Lung microvascular endothelial cell (primary cell): ENCODE measurements at regions not wholly inside any gene's neighbourhood (a gene's known extent, or its start where the extent isn't known, plus 50 kb on each side); places are given as distances from the start of the nearest gene placed in this dataset.
"Not testable (repeated sequence)": the region's sequence is repeated elsewhere in the genome, so short reads cannot be mapped to it uniquely, and the experiment has no call there.

Experiments
- DNase-seq, 2 donors: peaks; one replicate each; pipeline versions ENCODE4 v3.0.0 to v3.0.0-alpha.2; 2010; ENCODE audit warnings: low read depth in 2 of 2

GRCh38 chr9:13823026-13823425, 490.9 kb downstream of the NFIB start:
- no peak for DNase-seq

GRCh38 chr9:13817754-13818278, 496.1 kb downstream of the NFIB start:
- no peak for DNase-seq

GRCh38 chr9:13816837-13817236, 497.1 kb downstream of the NFIB start:
- DNase-seq = no peak

- DNase-seq = no peak
Observed at GRCh38 chr9:13814647-13815400, 499.1 kb downstream of the NFIB start.

GRCh38 chr9:13811876-13812275, 502.1 kb downstream of the NFIB start:
- DNase-seq = no peak

- DNase-seq = no peak
Observed at GRCh38 chr9:13810510-13810909, 503.4 kb downstream of the NFIB start.

DNA sequence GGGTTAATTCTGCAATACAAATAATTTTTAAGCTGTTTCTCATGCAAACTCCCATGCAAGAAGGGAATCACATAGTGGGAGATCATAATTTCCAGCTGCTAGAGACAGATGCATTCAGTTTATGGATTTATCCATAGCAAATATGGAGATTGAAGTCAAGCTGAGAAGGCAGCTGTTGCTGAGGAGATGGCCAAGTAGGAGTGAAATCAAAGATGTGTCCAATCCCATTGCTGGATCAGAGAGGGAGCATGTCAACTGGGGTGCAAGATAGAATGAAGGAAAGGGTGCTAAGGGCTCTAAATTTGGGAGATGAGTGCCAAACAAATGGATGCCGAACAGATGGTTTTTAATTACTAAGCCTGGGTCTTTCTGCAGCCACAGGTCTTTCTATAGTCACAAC, 504.5 kb downstream of the NFIB start:
- no peak for DNase-seq

DNA sequence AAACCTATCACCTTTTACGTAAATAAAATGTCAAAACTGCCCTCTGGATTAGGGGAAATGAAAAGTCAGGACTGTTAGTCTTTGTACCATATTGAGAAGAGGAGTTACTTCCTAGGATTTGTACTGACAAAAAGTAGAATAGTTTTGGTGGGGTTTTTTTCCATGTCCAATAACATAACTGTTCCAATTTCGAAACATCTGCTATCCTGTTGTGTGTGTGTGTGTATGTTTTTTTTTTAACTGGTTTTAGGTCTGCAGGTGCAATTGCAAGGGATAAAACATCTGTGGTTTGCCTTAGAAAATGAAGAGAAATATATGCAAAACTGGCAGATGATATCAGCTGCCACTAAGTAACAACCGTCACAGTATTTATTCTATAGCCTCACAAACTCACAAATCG, 506.8 kb downstream of the NFIB start:
- DNase-seq = no peak

DNA sequence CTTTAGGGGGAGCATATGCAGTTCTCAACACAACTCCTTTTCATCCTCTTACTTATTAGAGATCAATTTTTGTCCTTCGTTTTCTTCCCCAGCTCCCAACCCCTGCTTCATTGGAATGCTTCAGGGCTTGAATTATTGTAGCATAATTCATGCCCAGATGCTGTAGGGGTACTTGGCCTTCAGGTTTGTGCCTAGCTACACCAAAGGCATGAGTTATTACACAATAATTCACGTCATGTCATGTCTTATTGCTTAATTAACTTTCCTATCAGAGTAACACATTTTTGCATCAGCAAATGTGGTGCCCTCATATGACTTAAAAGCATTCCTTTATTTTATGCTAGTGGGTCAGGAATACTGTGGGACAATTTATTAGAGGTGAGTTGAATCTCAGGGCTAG, 507.2 kb downstream of the NFIB start:
- no peak for DNase-seq

GRCh38 chr9:13805546-13805945, 508.4 kb downstream of the NFIB start:
- DNase-seq = no peak

GRCh38 chr9:13804532-13804931, 509.4 kb downstream of the NFIB start:
- DNase-seq = no peak

DNA sequence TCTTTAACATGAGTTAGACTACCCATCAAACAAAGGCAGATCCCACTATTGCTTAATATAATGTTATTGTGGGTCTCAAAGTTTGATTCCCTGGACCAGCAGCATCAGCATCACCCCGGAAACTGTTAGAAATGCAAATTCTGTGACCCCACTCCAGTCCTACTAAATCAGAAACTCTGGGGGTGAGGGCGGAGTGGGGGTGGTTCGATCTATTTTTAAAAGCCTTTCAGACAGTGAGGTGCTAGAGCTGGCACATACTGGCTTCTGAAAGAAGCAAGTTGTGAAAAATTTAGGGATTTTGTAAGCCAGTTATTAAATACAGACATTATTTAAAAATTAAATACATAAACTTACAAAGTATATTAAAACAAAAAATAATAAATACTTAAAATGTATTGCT, 513.2 kb downstream of the NFIB start:
- DNase-seq = no peak

- not testable (repeated sequence) for DNase-seq
Observed at GRCh38 chr9:13797701-13798100, 516.2 kb downstream of the NFIB start.

DNA sequence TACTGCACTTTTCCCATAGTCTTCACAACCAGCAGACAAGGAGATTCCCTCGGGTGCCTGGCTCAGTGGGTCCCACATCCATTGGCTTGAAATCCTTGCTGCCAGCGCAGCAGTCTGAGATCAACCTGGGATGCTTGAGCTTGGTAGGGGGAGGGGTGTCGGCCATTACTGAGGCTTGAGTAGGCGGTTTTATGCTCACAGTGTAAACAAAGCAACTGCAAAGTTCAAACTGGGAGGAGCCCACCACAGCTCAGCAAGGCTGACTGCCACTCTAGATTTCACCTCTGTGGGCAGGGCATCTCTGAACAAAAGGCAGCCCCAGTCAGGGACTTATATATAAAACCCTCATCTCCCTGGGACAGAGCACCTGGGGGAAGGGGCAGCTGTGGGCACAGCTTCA, 512.3 kb upstream of the MPDZ start:
- no peak for DNase-seq

DNA sequence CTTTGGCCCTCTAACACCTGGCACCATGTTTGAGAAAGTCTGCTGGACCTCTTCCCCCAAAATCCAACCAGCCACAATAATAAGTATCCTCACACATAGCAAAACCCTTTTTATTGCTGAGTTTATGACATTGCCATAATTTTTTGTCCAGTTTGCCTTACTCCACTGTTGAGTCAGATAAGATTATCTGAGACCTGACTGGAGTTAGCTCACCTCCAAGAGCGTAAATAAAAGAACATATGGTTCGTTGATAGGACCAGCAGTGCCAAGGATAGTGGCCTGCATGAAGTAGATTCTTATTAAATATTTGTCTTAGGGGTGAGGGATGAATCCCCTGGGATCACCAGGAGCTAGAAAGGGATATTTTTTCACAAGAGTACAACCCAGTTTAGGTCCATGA, 510.6 kb upstream of the MPDZ start:
- no peak for DNase-seq

GRCh38 chr9:13787234-13787833, 507.8 kb upstream of the MPDZ start:
- peak; percentile 38 to 89 for DNase-seq

DNA sequence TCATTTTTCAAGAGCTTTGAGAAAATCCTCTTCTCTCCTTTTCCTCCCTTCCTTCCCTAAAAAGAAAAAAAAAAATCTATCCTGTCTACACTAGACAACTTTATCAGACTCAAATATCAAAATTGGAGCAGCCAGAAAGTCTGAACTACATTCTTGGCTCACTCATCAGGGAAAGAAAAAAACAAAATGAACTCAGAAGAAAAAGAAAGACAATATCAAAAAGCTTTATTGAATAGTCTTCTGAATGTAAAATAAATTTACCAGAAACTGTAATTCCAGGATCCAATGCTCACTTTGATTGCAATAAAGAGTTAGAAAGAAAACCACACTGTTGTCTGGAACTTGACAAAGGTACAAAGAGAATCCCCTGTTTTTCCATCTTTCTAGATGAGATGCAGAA, 507.2 kb upstream of the MPDZ start:
- no peak for DNase-seq

DNA sequence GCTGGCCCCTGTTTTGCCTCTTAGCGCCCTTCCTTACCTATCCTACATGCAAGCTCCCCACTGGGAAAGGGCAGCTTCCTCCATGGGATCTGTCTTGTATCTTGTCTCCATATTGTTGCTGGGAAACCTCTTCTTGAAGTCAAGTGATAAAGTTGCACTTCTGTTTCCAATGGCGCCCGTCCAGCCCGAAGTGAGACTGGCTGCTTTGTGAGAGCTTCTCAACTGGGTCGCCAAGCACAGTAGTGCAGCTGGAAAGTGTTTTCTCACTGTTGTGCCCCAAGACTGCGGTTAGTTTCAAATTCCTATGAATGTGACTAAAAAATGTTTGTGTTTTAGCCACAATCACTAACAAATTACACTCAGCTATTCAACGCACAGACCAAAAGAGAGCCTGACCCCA, 506.6 kb upstream of the MPDZ start:
- no peak for DNase-seq

- no peak for DNase-seq
Observed at GRCh38 chr9:13779106-13779505, 499.6 kb upstream of the MPDZ start.

DNA sequence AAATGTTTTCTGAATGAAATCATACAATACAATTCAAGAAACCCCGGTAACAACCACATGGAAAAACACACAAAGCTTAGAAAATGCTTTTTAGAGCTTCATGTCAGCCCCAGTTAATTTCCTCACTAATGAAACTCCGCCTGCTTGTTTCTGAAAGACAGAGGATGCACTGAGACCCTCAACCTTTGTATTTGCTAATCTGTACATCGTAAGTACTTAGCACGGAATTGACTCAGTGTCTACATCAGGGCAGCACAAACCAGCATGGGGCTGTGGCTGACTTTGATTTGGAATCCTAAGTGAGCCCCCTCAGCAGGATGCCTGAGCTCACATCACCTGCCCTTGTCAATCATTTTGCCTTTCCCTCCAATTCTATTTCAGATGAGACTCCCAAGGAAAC, 499.1 kb upstream of the MPDZ start:
- no peak for DNase-seq

- DNase-seq = no peak
Observed at GRCh38 chr9:13770956-13771355, 491.5 kb upstream of the MPDZ start.

GRCh38 chr9:13769641-13770040, 490.1 kb upstream of the MPDZ start:
- no peak for DNase-seq

GRCh38 chr9:13769006-13769405, 489.5 kb upstream of the MPDZ start:
- no peak for DNase-seq
